ENCODE measurements at regions not wholly inside any gene's neighbourhood (a gene's known extent, or its start where the extent isn't known, plus 50 kb on each side); places are given as distances from the start of the nearest gene placed in this dataset.

DNA sequence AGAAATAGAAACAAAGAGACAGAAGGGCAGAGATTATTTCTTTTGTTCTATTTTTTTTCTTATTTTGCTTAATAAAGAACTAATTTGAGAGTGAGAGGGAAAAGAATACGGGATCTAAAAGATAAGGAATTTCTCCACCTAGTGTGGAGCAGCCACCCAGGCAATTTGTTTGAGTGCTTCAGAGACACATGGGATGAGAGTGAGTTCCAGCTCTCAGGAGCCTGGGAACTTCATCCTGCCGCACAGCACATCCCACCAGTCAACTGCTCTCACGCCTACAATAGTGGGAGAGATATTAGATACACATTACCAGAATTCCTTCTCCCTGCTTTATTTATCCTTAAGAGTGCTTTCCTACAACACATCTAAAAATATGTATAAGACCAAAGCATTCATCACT, 946.4 kb downstream of the PDHA2 start:
- DNase-seq (ENCODE audit: low spot score): no peak
- in situ Hi-C loops (cut with MboI; ENCODE audit: low pct_unique_long_range_greater_than_20kb, low sequenced_read_pairs, unreplicated experiment): no loop called here
- TF ChIP-seq, protein P1, sequence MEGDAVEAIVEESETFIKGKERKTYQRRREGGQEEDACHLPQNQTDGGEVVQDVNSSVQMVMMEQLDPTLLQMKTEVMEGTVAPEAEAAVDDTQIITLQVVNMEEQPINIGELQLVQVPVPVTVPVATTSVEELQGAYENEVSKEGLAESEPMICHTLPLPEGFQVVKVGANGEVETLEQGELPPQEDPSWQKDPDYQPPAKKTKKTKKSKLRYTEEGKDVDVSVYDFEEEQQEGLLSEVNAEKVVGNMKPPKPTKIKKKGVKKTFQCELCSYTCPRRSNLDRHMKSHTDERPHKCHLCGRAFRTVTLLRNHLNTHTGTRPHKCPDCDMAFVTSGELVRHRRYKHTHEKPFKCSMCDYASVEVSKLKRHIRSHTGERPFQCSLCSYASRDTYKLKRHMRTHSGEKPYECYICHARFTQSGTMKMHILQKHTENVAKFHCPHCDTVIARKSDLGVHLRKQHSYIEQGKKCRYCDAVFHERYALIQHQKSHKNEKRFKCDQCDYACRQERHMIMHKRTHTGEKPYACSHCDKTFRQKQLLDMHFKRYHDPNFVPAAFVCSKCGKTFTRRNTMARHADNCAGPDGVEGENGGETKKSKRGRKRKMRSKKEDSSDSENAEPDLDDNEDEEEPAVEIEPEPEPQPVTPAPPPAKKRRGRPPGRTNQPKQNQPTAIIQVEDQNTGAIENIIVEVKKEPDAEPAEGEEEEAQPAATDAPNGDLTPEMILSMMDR (IDR thresholded peaks at IDR 0.05; ENCODE audit: extremely low read depth, insufficient read depth, missing control alignments): no peak

GRCh38 chr4:96787766-96788165, 947.9 kb downstream of the PDHA2 start:
- TF ChIP-seq, protein P1 (IDR thresholded peaks at IDR 0.05; ENCODE audit: extremely low read depth, insufficient read depth, missing control alignments): no peak
- no peak for DNase-seq (ENCODE audit: low spot score)
- in situ Hi-C loops (cut with MboI; ENCODE audit: low pct_unique_long_range_greater_than_20kb, low sequenced_read_pairs, unreplicated experiment): no loop called here

DNA sequence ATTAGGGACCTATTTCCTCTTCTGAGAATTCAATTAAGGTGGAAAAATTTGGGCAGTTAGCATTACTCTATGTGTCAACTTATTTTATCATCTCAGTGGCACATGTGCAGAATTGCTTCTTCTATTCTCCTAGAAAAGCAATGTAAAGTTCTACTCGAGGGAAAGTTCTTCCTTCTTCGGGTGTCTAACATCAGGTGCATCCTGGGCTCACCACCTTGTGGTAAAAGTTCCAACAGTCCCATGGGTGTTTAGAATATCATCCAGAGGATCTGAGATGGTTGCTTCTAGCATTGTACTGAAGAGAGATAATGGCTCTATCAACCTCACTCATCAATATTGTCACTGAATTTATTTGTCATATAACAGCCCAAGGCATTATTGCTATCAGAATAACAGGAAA, 969.7 kb downstream of the PDHA2 start:
- in situ Hi-C loops (cut with MboI; ENCODE audit: low pct_unique_long_range_greater_than_20kb, low sequenced_read_pairs, unreplicated experiment): no loop called here
- TF ChIP-seq, protein P1 (IDR thresholded peaks at IDR 0.05; ENCODE audit: extremely low read depth, insufficient read depth, missing control alignments): no peak
- no peak for DNase-seq (ENCODE audit: low spot score)

GRCh38 chr4:96827086-96827485, 987.2 kb downstream of the PDHA2 start:
- in situ Hi-C loops (cut with MboI; ENCODE audit: low pct_unique_long_range_greater_than_20kb, low sequenced_read_pairs, unreplicated experiment): no loop called here
- no peak for DNase-seq (ENCODE audit: low spot score)
- TF ChIP-seq, protein P1 (IDR thresholded peaks at IDR 0.05; ENCODE audit: extremely low read depth, insufficient read depth, missing control alignments): no peak

DNA sequence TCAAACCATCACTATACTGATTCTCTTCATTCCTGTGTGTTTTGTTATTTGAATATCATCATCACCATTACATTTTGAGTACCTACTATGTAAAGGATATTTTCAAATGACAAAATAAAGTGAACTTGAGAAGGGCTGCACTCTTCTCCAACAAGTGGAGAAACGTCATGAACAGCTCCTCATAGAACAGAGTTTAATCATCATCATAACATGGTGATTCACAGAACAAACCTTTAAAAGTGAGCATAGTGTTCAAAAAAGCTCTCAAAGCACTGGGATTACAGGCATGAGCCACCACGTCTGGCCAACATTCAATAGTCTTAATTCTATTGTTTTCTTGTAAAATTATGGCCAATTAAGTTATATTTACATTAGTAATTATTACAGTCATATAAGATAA, 993.9 kb downstream of the PDHA2 start:
- in situ Hi-C loops (cut with MboI; ENCODE audit: low pct_unique_long_range_greater_than_20kb, low sequenced_read_pairs, unreplicated experiment): no loop called here
- DNase-seq (ENCODE audit: low spot score): no peak
- TF ChIP-seq, protein P1 (IDR thresholded peaks at IDR 0.05; ENCODE audit: extremely low read depth, insufficient read depth, missing control alignments): no peak

- in situ Hi-C loops (cut with MboI; ENCODE audit: low pct_unique_long_range_greater_than_20kb, low sequenced_read_pairs, unreplicated experiment): no loop called here
- TF ChIP-seq, protein P1 (IDR thresholded peaks at IDR 0.05; ENCODE audit: extremely low read depth, insufficient read depth, missing control alignments): no peak
- DNase-seq (ENCODE audit: low spot score): no peak
These were observed 996.1 kb downstream of the PDHA2 start for GRCh38 chr4:96835991-96836390.

- no peak for DNase-seq (ENCODE audit: low spot score)
- in situ Hi-C loops (cut with MboI; ENCODE audit: low pct_unique_long_range_greater_than_20kb, low sequenced_read_pairs, unreplicated experiment): no loop called here
- TF ChIP-seq, protein P1 (IDR thresholded peaks at IDR 0.05; ENCODE audit: extremely low read depth, insufficient read depth, missing control alignments): no peak
These were observed 999.5 kb downstream of the PDHA2 start for GRCh38 chr4:96839441-96839840.
